ENCODE measurements at regions not wholly inside any gene's neighbourhood (a gene's known extent, or its start where the extent isn't known, plus 50 kb on each side); places are given as distances from the start of the nearest gene placed in this dataset.

- DNase-seq = no peak
Observed at GRCh38 chr6:155795173-155795796, 339.6 kb upstream of the NOX3 start.

GRCh38 chr6:155791891-155792290 lies 336.3 kb upstream of the NOX3 start:
- no peak for DNase-seq

GRCh38 chr6:155791186-155791585 lies 335.5 kb upstream of the NOX3 start:
- no peak for DNase-seq

- no peak for DNase-seq
Observed at GRCh38 chr6:155787168-155787567, 331.5 kb upstream of the NOX3 start.

- no peak for DNase-seq
Observed at GRCh38 chr6:155786528-155786927, 330.9 kb upstream of the NOX3 start.

- no peak for DNase-seq
Observed at GRCh38 chr6:155782739-155783459, 327.3 kb upstream of the NOX3 start.

GRCh38 chr6:155782320-155782731 lies 326.7 kb upstream of the NOX3 start:
- DNase-seq = peak; percentile 53

- DNase-seq = no peak
Observed at GRCh38 chr6:155779456-155779855, 323.8 kb upstream of the NOX3 start.

- DNase-seq = no peak
Observed at GRCh38 chr6:155778336-155778735, 322.7 kb upstream of the NOX3 start.

GRCh38 chr6:155771822-155772221 lies 316.2 kb upstream of the NOX3 start:
- DNase-seq = no peak

- no peak for DNase-seq
Observed at GRCh38 chr6:155770856-155771255, 315.2 kb upstream of the NOX3 start.

- DNase-seq = no peak
Observed at GRCh38 chr6:155770313-155770712, 314.7 kb upstream of the NOX3 start.

- no peak for DNase-seq
Observed at GRCh38 chr6:155765275-155766194, 309.9 kb upstream of the NOX3 start.

GRCh38 chr6:155762649-155763048 lies 307.0 kb upstream of the NOX3 start:
- no peak for DNase-seq

GRCh38 chr6:155755452-155755851 lies 299.8 kb upstream of the NOX3 start:
- no peak for DNase-seq

GRCh38 chr6:155748778-155749177 lies 293.1 kb upstream of the NOX3 start:
- peak; percentile 57 for DNase-seq

GRCh38 chr6:155747491-155747890 lies 291.9 kb upstream of the NOX3 start:
- no peak for DNase-seq

- DNase-seq = no peak
Observed at GRCh38 chr6:155740781-155741399, 285.3 kb upstream of the NOX3 start.

- no peak for DNase-seq
Observed at GRCh38 chr6:155738602-155739105, 283.0 kb upstream of the NOX3 start.

- DNase-seq = no peak
Observed at GRCh38 chr6:155717374-155717773, 261.7 kb upstream of the NOX3 start.

- no peak for DNase-seq
Observed at GRCh38 chr6:155710704-155711103, 255.1 kb upstream of the NOX3 start.

GRCh38 chr6:155709262-155709661 lies 253.6 kb upstream of the NOX3 start:
- DNase-seq = no peak

GRCh38 chr6:155708100-155708499 lies 252.5 kb upstream of the NOX3 start:
- DNase-seq = no peak

All from islet precursor cell (in vitro differentiated cells).